ENCODE measurements at regions not wholly inside any gene's neighbourhood (a gene's known extent, or its start where the extent isn't known, plus 50 kb on each side); places are given as distances from the start of the nearest gene placed in this dataset.

GRCh38 chr5:45189481-45189880, 380.7 kb downstream of the MRPS30 start:
- TF ChIP-seq CTCF (IDR thresholded peaks at IDR 0.05) (no peak), EZH2 (IDR thresholded peaks at IDR 0.05; ENCODE audit: borderline replicate concordance, insufficient read depth, low read depth, low read length, poor library complexity, severe bottlenecking) (no peak)
